B cell (primary cell): ENCODE measurements at regions not wholly inside any gene's neighbourhood (a gene's known extent, or its start where the extent isn't known, plus 50 kb on each side); places are given as distances from the start of the nearest gene placed in this dataset.

Source experiments
- ATAC-seq: fragments of 200-7000 bp; cut with Tn5 transposase; one replicate; pipeline ENCODE4 v1.10.0; 2021; ENCODE audit warnings: low read depth, mild to moderate bottlenecking, moderate number of reproducible peaks, moderate library complexity
- CTCF ChIA-PET: fragments of 350-600 bp; sonication (Branson Sonifier 250); formaldehyde crosslinking; loops from one replicate; lab custom pipeline; 2021; ENCODE audit warnings: antibody characterized with exemption, inconsistent platforms; lab: Charles Lee
- POLR2A ChIA-PET: fragments of 350-600 bp; sonication (Branson Sonifier 250); formaldehyde crosslinking; loops from one replicate; lab custom pipeline; 2021; ENCODE audit warnings: antibody characterized with exemption; lab: Charles Lee
- DNase-seq: peaks from one replicate; pipeline ENCODE4 v3.0.0; 2013
- H2AFZ ChIP-seq: 2 replicates; pipeline ENCODE4 v1.6.1; 2012; ENCODE audit warnings: mild to moderate bottlenecking, low read depth, low read length; ENCODE audit not compliant: insufficient read depth, poor library complexity, severe bottlenecking
- H3K27ac ChIP-seq, 2 donors: 1 replicate in 1 of 2; 2 replicates in 1 of 2; pipeline ENCODE4 v1.5.1; 2012 to 2013; ENCODE audit warnings: low read length in 2 of 2, mild to moderate bottlenecking in 2 of 2, moderate library complexity in 1 of 2
- H3K27me3 ChIP-seq, 4 experiments: fragments of 200-600 bp in 1 of 4; sonication (generic) in 1 of 4; replicated peaks in 1 of 4; 1 replicate in 2 of 4; 2 replicates in 2 of 4; pipeline versions ENCODE4 v1.6.1 to v1.7.0; 2013 to 2016; ENCODE audit warnings: low read length in 3 of 4, mild to moderate bottlenecking in 2 of 4, mixed read lengths in 1 of 4, moderate library complexity in 1 of 4; ENCODE audit not compliant: insufficient read depth in 4 of 4, control insufficient read depth in 3 of 4; ENCODE audit errors: control extremely low read depth in 1 of 4
- H3K36me3 ChIP-seq, 2 experiments: replicated peaks in 1 of 2; 1 replicate in 1 of 2; 2 replicates in 1 of 2; pipeline versions ENCODE4 v1.6.1 to v1.7.1; 2013; ENCODE audit warnings: low read length in 1 of 2; ENCODE audit not compliant: insufficient read depth in 2 of 2, control insufficient read depth in 1 of 2; ENCODE audit errors: control extremely low read depth in 1 of 2, extremely low read depth in 1 of 2
- H3K4me1 ChIP-seq, 2 donors: fragments of 200-600 bp in 1 of 2; sonication (generic) in 1 of 2; 1 replicate in 1 of 2; 2 replicates in 1 of 2; pipeline versions ENCODE4 v1.5.1 to v1.6.1; 2013 to 2017; ENCODE audit warnings: low read length in 2 of 2; ENCODE audit not compliant: control insufficient read depth in 2 of 2, insufficient read depth in 2 of 2
- H3K4me2 ChIP-seq: replicated peaks from 2 replicates; pipeline ENCODE3; 2012; ENCODE audit warnings: mild to moderate bottlenecking, low read depth, low read length; ENCODE audit not compliant: poor library complexity, severe bottlenecking
- H3K4me3 ChIP-seq, 5 experiments: fragments of 200-600 bp in 1 of 5; sonication (generic) in 1 of 5; 1 replicate in 3 of 5; 2 replicates in 2 of 5; pipeline versions ENCODE4 v1.5.1 to v1.7.0; 2011 to 2016; ENCODE audit warnings: low read length in 4 of 5, mild to moderate bottlenecking in 4 of 5, low read depth in 2 of 5, control low read depth in 1 of 5, moderate library complexity in 1 of 5; ENCODE audit not compliant: insufficient read depth in 1 of 5; ENCODE audit errors: control extremely low read depth in 1 of 5, extremely low read depth in 1 of 5
- H3K79me2 ChIP-seq: fragments of 200-600 bp; sonication (generic); one replicate; pipeline ENCODE4 v1.6.0; 2016; ENCODE audit warnings: low read length; ENCODE audit not compliant: control insufficient read depth, insufficient read depth
- H3K9ac ChIP-seq: fragments of 200-600 bp; sonication (generic); 2 replicates; pipeline ENCODE4 v1.6.1; 2017; ENCODE audit warnings: mild to moderate bottlenecking, low read length, moderate library complexity
- H3K9me3 ChIP-seq, 3 donors: one replicate each; pipeline versions ENCODE4 v1.6.1 to v1.7.1; 2013; ENCODE audit warnings: low read length in 2 of 3; ENCODE audit not compliant: control insufficient read depth in 2 of 3, insufficient read depth in 1 of 3; ENCODE audit errors: control extremely low read depth in 1 of 3
- H4K20me1 ChIP-seq: 2 replicates; pipeline ENCODE4 v1.6.0; 2012; ENCODE audit warnings: mild to moderate bottlenecking, low read length; ENCODE audit not compliant: insufficient read depth, control insufficient read depth, poor library complexity, severe bottlenecking
- H3K27ac Mint-ChIP-seq: one replicate; pipeline ENCODE4 v1.8.0; 2021; ENCODE audit warnings: mixed read lengths
- H3K27me3 Mint-ChIP-seq: one replicate; pipeline ENCODE4 v1.8.0; 2021; ENCODE audit warnings: mixed read lengths
- H3K4me1 Mint-ChIP-seq: one replicate; pipeline ENCODE4 v1.8.0; 2021; ENCODE audit warnings: mixed read lengths
- H3K4me3 Mint-ChIP-seq: one replicate; pipeline ENCODE4 v1.8.0; 2021; ENCODE audit warnings: mixed read lengths
- H3K9me3 Mint-ChIP-seq: one replicate; pipeline ENCODE4 v1.8.0; 2022; ENCODE audit warnings: mixed read lengths; ENCODE audit not compliant: insufficient read depth
- EZH2 ChIP-seq: IDR thresholded peaks from 2 replicates; pipeline ENCODE4 v1.6.1; 2012; ENCODE audit warnings: borderline replicate concordance, low read depth, mild to moderate bottlenecking, moderate library complexity, low read length; ENCODE audit not compliant: insufficient read depth, poor library complexity, severe bottlenecking
- WGBS: methylation state at CpG from one replicate; pipeline ENCODE4 v1.1.5; 2013; ENCODE audit warnings: missing lambda C conversion rate; ENCODE audit not compliant: insufficient coverage; 5-methylcytosine and 5-hydroxymethylcytosine counted together
- intact Hi-C: fragments of 100-400 bp; cut with micrococcal nuclease; formaldehyde crosslinking; loops from one replicate; pipeline ENCODE4 v1.10.0; 2022
- TF ChIP-seq, protein P1 (sequence below): fragments of 200-600 bp; IDR thresholded peaks from one replicate; pipeline ENCODE4 v1.8.0; 2022; ENCODE audit warnings: antibody characterized with exemption, mild to moderate bottlenecking

DNA sequence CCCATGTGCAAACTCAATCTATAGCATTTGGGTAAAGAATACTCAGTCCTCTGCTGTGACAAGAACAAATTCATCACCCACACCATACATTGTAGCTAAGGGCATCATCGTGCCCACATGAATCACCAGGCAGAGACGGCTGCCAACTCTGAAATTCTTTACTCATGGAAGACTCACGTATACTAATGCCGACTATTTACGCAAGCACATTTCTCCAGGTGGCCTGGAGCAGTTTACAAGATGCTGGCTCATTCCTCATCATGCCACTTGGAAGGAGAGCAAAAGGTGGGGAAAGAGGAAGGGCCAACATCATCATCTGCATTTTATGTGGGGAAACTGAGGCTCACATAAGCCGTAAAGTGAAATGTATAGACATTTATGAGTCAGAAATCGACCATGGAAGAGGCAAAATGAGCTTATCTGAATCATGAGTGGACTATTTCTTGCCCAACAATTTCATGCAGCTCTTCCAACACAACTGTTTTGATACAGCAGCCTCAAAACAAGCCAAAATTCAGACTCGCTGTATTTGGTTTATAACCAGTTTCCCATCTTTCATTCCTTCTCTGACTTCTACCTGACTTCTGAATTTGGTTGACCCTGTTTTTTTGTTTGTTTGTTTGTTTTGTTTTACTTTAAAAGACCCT lies 213.9 kb upstream of the SERP2 start:
- H3K79me2 ChIP-seq = no peaks in the 10 kb centered on the region
- H3K36me3 ChIP-seq = no peaks in the 10 kb centered on the region
- no peak overlapping the region for H3K9ac ChIP-seq
- no peak overlapping the region for H3K4me2 ChIP-seq
- no peak overlapping the region for H3K4me3 Mint-ChIP-seq
- H2AFZ ChIP-seq = no peak overlapping the region
- intact Hi-C loops = no loop called here
- DNase-seq (no peak), ATAC-seq (no peak)
- peaks cover 24% of the 10 kb centered on the region for H3K27me3 Mint-ChIP-seq
- ChIA-PET POLR2A (no interaction called here), CTCF (no interaction called here)
- no peaks in the 10 kb centered on the region for H3K27me3 ChIP-seq
- H3K27ac ChIP-seq = no peak overlapping the region
- WGBS = 78% methylated on average over 5 of the region's 8 CpGs
- H3K4me1 Mint-ChIP-seq = no peaks in the 10 kb centered on the region
- TF ChIP-seq, protein P1, sequence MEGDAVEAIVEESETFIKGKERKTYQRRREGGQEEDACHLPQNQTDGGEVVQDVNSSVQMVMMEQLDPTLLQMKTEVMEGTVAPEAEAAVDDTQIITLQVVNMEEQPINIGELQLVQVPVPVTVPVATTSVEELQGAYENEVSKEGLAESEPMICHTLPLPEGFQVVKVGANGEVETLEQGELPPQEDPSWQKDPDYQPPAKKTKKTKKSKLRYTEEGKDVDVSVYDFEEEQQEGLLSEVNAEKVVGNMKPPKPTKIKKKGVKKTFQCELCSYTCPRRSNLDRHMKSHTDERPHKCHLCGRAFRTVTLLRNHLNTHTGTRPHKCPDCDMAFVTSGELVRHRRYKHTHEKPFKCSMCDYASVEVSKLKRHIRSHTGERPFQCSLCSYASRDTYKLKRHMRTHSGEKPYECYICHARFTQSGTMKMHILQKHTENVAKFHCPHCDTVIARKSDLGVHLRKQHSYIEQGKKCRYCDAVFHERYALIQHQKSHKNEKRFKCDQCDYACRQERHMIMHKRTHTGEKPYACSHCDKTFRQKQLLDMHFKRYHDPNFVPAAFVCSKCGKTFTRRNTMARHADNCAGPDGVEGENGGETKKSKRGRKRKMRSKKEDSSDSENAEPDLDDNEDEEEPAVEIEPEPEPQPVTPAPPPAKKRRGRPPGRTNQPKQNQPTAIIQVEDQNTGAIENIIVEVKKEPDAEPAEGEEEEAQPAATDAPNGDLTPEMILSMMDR = no peak
- no peak for TF ChIP-seq EZH2
- H3K27ac Mint-ChIP-seq = no peak overlapping the region
- no peaks in the 10 kb centered on the region for H3K9me3 ChIP-seq
- H4K20me1 ChIP-seq = no peaks in the 10 kb centered on the region
- no peaks in the 10 kb centered on the region for H3K9me3 Mint-ChIP-seq
- H3K4me3 ChIP-seq = no peak overlapping the region
- no peaks in the 10 kb centered on the region for H3K4me1 ChIP-seq

DNA sequence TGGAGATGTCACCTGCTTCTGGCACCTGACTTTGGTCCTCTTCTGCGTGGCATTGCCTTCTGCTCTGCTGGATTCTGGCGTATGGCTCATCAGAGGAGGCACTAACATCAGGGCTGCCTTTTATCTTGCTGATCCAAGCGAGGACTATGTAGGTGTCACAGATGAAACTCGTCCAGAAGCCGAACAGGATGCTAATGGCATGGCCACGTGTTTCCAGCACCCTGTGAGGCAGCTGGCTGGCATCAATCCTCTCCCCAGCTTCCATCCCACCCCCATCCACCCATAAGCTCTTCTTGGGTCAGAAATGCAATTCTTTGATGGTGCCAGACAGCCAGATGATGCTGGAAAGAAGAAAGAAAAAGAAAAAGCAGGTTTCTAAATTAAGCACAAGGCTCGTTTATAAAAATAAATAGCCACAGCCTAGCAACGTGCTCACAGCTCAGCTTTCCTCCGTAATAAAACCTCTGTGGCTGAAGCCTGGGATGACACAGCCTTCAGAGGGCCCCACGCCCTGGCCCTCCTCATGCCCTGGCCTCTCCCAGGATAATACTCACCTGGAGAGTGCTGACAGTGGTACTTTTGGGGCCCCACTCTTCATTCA lies 212.9 kb upstream of the SERP2 start:
- Mint-ChIP-seq H3K27ac (no peak overlapping the region), H3K27me3 (peaks cover 20% of the 10 kb centered on the region), H3K4me3 (no peak overlapping the region), H3K9me3 (no peaks in the 10 kb centered on the region), H3K4me1 (no peaks in the 10 kb centered on the region)
- CTCF ChIA-PET = no interaction called here
- H4K20me1 ChIP-seq = no peaks in the 10 kb centered on the region
- WGBS = 61% methylated on average over 10 of the region's 10 CpGs
- H3K4me3 ChIP-seq = no peak overlapping the region
- no peaks in the 10 kb centered on the region for H3K27me3 ChIP-seq
- intact Hi-C loops = no loop called here
- H2AFZ ChIP-seq = no peak overlapping the region
- DNase-seq (no peak), ATAC-seq (no peak)
- no peak for TF ChIP-seq EZH2
- no peaks in the 10 kb centered on the region for H3K9me3 ChIP-seq
- POLR2A ChIA-PET = no interaction called here
- H3K4me2 ChIP-seq = no peak overlapping the region
- H3K27ac ChIP-seq = no peak overlapping the region
- no peaks in the 10 kb centered on the region for H3K4me1 ChIP-seq
- no peaks in the 10 kb centered on the region for H3K79me2 ChIP-seq
- H3K9ac ChIP-seq = no peak overlapping the region
- no peaks in the 10 kb centered on the region for H3K36me3 ChIP-seq
